HG03439 (cell line): ENCODE measurements at regions not wholly inside any gene's neighbourhood (a gene's known extent, or its start where the extent isn't known, plus 50 kb on each side); places are given as distances from the start of the nearest gene placed in this dataset.

ENCODE experiments used
- ATAC-seq: cut with Tn5 transposase; IDR thresholded peaks from one replicate; pipeline ENCODE4 v1.9.1; 2021; ENCODE audit warnings: mild to moderate bottlenecking, moderate library complexity; ENCODE audit not compliant: unreplicated experiment

DNA sequence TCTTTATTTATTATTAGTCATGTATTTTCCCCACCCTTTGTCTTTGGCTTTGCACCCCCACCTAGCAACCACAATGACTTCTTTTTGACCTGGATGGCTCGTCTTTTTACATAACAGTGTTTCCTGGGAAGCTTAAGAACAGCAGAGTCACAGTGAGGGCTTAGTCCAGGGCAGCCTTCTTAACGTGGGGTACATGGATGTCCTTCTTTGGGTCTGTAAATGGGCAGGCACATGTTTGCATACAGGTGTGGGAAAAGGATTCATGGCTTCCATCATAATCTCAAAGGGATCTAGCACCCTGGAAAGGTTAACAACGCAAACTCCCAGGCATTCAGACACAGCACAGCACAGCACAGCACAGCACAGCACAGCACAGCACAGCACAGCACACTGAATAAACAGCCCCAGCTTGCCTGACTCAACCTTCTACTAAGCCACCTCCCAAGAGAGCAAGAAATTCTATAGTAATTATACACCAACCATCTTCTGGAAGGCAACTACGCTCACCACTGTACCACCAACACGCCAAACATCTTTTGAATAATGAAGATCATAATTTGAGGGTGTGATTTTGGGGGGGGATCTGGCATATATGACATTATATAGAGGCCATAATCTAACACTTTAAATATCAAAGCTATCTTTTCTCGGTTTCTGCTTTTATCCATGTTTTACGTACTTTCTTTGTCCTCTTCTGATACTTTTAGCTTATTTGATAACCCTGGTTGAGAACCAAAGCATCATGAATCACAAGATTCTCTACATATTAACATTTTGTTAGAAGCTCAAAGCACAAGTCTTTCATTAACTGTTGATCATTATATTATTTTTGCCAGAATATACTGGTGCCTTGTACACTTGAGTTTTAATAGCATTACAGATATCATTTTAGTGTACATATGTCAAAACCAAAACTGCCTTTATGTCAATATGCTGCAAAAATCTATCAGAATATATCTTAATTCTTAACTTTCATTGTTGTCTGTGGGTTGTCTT is 177.2 kb upstream of the KLF14 start:
- no peak for ATAC-seq

DNA sequence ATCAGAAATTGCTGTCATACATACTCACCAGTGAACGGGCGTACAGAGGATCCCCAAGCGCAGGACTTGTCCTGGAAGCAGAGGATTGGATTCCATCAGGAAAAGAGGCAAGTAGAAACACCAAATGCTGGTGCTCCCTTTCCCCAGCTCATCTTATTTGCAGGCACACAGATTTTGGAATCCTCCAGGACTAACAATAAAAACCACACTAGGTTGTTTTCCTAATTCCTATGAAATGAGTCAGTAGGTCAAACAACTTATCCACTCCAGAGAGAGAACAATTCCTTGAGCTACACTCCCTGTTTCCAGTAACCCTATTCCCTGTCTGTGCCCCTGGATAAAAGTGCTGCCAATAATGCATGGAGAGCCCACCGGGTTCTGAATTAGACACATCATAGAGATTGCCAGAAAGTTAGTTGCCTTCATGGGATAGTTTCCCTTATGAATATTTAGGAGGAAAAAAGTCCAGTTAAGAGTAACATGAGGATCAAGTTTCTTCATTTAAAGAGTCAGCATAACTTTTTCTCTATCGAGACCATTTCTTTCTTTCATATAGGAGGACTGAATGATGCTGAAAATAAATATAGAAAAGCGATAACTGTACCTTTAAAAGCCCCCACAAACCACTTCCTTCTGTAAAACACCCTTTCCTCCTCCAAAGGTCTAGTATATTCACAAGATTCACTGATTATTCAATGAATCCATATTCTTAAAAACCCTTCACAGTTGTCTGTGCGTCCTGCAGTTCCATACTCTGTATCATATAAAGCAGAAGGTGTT is 178.3 kb upstream of the KLF14 start:
- ATAC-seq: no peak

DNA sequence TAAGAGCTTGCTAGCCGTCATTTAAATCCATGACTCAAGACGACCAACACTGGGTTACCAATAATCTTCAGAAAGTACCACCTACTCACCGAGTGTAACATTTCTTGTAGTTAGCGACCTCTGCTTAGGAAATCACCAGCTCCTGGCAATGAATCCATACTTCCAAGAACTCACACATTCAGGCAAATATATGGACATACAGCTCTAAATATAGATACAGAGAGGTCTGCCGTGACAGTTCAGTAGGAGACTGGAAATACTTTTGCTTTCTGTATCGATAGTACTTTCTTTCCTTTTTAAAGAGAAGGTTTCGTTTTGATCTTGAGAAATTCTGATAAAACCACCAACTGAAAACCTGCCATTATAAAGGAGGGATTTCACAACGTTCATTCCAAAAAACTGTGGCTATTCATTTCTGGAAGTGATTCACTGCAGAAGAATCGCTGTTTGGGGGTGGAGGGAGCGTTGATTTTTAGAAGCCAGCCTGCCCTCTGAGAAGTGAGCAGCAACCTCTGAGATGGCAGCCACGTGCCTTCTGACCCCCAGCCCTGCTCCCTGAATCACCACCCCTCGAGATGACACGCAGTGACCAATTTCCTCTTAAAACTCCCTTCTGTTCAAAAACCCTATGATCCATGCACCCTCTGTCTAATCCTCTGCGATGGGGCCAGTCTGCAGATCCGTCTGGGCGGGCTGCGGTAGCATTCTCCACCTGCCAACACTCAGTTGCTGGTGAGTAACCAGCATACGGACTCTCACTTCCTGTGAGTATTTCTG is 179.0 kb upstream of the KLF14 start:
- ATAC-seq: peak; percentile 69

DNA sequence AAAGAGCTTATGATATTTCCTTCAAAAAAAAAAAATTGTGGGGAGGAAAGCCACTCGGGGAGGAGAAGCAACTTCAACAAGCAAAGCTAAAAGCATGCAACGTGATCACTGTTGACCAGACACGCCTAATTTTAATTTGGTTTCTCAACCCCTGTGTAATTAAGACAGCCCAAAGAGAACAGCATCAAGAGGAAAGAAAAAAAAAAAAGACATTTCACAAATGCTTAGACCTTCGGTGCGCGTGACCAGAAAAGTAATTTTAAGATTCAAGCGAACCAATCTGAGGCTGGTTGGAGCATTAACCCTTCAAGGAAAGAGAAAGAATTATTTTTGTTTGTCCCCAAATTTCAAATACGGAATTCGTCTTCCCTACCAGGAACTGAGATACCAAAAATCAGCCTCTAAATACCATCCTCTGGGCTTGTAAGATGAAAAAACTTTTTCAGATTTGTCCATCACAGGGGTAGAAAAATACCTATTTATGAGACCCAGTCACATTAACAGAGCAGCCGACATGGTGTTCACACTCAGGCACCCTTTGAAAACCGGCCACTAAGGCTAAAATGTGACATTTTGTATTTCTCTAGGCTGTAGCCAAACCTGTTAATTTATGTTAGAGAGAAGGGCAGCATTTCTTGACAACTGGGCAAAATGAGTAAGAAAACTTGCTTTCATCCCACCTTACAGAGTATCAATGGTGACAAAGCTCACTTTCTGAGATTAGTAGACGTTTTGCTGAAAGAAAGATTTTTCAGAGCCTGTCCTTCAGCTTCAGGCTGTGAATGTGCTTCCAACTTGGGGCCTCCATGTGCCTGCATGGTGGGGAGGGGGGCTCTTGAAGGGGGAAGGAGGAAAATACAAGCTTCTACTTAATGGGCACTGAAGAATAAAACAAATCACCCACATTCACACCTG is 179.9 kb upstream of the KLF14 start:
- no peak for ATAC-seq

DNA sequence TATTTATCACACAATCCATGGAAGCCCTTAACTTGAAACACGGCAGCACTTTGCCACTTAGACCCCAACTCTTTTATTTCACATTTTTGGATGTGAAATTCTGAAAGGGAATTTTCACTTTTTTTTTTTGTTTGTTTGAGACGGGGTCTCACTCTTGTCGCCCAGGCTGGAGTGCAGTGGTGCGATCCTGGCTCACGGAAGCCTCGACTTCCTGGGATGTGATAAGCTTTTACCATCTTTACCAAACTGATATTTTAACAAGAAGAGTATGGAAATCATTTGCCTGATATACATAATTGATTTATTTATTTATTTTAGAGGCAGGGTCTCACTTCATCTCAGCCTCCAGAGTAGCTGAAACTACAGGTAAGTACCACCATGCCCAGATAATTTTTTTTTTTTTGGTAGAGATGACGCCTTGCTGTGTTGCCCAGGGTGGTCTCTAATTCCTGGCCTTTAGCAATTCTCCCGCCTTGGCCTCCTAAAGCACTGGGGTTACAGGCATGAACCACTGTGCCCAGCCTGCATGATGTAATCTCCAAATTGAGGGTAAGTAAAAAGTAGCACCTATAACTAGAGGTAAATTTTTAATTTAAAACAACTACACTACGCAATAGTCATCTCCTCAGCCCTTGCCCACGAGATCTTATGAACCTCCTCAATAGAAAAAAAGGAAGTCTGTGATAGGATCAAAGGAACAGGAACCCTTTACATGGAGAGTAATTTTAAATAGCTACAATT is 180.7 kb upstream of the KLF14 start:
- no peak for ATAC-seq

DNA sequence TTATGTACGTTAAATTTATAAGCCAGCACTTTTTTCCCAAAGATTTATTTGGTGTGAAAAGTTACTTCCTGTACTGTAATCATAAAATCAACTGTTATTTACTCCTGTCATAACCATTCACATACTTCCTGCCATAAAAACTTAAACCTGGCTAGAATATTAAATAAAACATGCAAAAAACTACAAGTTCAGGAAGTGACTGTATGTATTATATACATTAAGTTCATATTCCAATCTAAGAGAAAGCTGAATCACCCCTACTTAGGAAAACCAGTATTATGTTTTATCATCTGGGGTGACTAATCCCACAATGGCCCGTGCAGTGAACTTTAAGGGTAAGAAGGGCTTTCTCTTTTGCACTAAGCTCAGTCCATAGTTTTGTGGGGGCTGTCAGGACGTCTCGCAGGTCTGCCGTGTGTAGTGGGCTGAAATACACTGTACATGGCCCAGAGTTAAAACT is 183.7 kb upstream of the KLF14 start:
- no peak for ATAC-seq

DNA sequence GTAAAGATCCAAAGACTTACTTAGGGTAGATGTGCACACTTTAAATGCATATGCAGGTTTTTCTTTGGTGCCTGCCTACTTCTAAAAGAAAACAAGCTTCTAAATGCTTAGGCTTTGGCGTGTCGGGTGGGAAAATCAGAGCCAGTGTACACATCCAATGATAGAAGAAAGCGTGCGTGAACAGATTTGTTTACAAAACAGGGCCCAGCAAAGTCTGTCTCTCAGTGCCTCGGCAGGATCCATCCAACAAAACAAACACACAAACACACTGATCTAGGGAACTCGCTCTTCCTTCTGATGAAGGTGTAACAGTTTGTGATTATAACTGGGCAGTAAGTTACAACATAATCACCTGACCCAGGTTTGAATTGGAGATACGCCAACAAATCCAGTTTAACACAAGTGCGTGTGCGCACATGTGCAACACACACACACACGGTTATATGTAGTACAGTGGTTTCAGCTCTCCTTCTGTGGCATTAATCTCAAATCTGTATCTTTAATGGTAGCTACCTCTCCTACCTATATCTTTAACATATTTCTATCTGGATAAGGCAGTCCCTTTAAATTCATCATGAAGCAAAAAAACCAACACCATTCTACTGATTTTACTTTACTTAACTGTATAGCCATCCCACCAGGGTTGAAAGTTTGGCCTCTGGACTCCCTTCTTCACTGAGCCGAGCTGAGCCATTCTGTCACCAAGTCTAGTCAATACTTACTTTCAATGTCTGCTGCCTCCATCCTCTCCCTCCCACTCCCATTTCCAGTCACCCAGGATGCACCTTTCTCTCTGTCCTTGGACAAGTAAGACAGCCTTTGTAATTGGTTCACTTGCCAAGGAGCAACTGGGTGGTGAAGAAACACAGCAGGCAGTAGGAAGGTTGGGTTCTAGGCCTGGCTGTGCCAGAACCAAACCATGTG is 184.4 kb upstream of the KLF14 start:
- ATAC-seq: no peak

DNA sequence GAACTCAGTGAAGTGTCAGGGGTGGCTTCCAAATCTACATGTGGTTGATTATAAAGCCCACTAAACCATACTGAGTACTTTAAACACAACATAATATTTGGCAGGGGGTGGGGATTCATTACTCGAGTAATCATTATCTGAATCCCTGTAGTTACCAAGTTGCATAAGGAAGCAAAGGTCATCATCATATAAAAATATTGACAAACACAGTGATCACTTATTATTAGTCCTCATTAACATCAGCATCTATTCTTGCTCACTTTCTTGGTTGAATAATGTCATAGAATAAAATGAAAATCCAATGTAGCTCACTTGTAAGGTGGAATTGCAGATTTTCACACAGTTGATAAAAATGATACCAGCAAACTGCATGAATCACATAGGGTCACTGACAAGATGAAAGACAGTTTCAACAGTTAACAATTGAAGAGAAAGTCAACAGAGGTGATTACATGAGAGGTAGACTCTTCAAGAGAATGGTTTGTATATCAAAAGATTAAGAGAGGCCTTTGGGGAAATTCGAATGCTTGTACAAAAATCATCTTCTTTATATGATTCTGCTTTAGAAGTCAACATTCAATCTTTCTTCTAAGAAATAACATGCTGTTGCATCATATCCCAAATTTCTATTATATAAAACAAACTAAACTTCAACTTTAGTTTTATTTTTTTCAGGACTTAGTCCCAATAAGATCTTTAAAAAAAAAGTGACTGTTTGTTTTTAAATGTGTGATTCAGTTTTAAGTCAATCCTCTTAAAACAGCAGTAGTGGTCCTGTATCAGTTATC is 185.5 kb upstream of the KLF14 start:
- no peak for ATAC-seq

DNA sequence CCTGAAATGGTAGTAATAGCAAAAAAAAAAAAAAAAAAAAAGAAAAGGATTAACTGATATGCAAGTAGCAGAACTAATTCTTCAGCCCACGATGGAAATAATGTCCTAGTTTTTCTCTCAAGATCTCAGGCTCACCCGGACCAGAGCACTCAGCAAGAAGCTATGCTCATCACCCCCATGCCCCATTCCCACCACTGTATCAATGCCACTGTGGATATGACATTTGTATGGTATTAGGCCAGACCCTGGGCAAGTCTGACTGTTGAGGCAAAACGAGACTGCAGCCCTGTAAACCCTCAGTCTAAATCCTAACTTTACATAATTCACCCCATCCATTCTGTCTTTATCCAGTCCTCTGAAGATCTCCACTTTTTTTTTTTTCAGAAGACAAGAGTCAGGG is 186.1 kb upstream of the KLF14 start:
- no peak for ATAC-seq

DNA sequence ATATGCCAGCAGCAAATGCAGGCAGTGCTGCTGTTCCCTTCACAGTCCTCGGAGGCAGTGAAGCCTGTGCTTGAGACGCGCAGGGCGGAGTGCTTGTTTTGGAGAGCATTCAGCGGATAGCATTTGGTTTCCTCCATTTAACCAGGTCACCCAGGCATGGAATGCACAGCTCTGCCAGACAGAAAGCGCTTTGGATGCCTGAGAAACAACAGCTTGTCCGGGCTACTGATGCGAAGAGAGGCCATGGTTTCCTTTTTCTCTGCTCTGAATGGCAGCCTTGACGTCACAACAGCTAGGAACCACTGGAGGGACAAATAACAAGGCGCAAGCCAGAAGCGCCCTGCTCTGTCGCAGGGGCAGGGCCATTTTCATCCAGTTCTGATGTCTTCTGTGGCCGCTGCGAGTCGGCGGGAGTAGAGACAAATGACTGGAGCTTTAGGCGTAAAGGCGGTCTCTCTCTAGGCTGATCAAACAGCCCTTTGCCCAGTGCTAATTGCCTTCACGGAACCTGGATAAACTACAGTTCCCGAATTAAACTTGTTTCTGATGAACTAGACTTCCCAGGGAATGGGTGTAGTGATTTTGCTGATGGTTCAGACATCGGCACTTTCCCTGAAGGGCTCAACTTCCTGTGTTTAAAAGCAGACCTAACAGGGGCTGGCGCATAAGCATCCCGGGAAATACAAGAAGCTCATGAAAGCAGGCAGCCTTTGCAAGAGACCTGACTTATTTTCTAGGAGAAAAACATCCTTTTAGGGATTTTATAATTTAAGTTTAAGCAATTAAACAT is 187.6 kb upstream of the KLF14 start:
- ATAC-seq: no peak

DNA sequence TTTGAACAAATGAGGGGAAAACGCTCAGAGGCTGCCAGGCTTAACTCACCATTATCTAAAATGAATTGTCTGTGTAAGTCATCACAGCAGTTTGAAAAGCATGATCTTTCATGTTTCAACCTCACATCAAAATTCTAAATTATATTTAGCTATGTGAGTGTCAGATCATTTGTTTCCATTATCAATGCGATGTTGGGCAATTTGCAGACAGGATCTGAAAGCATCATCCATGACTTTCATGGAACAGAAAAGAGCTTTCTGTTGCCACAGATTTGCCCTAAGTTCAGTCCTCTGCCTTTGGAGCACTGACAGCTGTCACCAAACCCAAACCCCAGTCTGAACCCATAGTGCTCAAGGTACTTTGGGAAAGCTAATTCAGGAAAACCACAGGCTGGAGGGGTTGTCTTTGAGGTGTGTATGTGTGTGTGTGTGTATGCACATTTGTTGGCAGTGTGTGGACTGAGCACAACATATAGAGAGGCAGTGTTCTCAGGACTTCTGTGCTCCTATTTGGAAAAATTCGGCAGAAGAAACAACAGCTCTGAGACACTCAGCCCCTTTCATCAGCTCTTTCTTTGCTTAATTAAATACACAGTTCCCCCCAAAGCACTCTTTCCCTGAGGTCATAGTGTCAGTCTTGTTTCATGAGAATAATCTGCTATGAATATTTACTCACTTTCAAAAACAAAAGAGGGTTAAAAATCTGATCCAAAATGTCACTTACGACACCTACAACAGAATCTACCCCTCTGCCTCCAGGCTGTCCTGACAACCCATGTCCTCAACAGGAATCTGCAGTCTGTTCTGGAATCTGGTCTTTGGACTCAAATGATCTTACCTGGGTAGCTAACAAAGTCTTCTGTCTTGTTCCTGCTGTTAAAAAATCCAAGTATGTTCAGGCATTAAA is 188.5 kb upstream of the KLF14 start:
- ATAC-seq: no peak

DNA sequence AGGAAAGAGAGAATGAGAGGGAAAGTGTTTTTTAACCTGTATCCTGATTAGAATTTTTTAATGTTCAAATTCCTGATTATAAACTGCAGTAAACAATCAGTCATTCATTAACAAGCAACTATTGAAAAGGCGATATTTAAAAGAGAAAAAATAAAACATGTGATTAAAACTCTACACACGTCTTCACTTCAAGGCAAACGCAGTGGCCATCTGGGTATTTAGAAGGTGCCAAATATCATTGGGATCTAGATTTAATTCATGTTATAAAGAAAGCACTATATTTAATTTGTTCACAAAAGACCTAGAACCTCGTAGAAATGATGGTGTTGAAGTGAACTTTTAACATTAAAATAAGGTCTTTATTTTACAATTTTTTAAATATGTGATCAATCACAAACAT is 189.4 kb upstream of the KLF14 start:
- no peak for ATAC-seq

DNA sequence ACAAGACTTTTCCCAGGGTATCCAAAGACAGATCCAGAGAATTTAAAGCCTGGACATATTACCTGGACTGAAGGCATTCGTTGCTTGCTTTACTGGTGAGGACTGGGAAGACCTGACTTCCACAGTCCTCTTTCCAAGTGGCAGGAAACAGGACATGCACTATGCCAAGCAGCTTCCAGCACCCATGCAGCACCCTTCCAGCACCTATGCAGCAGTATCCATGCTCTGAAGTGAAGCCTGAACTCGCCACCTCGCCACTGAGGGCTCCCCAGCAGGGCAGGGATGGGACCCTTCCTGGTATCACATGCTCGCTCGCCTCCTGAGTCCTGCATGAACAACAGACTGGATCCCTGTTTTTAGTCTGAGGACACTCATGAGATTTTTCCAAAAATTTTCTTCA is 189.9 kb upstream of the KLF14 start:
- ATAC-seq: no peak

DNA sequence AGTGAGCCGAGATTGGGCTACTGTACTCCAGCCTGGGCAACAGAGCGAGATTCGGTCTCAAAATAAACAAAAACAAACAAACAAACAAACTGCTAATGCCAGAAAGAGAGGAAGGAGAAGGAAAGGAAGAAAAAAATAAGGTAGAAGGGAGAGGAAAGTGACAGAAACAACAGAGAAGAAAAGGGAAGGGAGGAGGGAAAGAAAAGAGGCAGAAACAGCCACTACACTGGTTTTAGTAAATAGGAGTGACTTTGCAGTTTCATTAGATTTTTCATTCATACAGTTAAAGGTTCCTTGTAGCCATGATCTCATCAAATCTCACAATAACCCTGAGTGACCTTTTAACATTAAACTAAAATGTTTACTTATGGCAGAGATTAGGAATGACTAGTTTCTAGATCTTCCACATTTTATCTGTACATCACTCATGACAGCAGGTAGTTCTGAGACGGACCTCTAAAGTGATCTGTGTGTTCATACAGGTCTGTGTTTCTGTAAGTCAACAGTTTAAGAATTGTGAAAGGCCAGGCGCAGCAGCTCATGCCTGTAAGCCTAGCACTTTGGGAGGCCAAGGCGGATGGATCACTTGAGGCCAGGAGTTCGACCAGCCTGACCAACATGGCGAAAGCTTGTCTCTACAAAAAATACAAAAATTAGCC is 191.3 kb upstream of the KLF14 start:
- ATAC-seq: no peak

DNA sequence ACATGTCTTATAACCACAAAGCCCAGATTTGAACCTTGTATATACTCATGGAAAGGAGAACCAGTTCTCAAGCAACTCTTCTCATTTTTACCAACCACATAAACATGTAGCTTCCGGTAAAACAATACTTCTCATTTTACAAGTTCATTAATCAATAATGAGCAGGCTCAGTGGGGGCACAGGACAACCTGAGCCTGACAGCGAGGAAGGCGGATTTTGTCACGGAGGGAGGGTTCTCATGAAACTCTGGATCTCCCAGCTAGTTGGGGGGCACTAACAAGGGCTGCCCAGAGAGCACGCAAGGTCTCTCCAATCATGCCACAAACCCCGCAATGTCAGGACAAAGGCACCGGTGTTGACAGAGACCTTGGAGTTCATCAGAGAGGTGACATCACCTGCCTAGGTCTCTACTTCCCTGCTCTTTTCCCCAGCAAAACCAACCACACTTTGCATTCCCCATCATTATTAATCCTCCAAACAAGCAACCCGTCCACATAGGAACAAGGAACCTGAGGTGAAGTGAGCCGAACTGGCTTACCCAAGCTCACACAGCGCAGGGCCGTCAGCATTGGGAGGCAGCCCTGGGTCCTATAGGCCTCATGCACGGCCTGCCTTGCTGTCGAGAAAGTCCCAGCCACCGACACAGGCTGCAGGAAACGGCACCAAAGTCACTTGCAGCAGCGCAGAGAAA is 192.1 kb upstream of the KLF14 start:
- no peak for ATAC-seq
